ENCODE measurements at regions not wholly inside any gene's neighbourhood (a gene's known extent, or its start where the extent isn't known, plus 50 kb on each side); places are given as distances from the start of the nearest gene placed in this dataset.

DNA sequence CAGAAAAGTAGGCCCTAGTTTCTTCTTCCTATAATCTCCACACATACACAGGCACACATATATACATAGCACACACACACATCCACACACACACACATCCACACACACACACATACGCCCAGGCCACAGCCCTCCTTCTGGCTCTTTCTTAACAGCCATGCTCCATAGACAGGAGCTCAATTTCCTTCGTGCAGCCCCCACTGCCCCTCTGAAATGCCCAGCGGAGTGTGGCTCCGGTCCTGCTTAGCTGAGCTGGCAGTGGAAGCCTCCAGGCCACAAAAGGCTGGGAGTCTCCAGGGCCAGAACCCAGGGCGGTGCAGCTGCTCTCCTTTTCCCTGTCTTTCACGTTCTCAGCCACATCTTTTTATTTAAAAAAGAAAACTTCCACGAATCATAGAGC is 282.9 kb upstream of the IGFBP3 start:
- H3K27me3 ChIP-seq (replicated peaks in 1 of 2; ENCODE audit: control insufficient read depth in 2 of 2, insufficient read depth in 2 of 2, low read length in 1 of 2), result no peaks in the 10 kb centered on the region
- RAD21 ChIA-PET (ENCODE audit: unreplicated experiment), result interaction anchor here (1.0 kb wide), 1 partner anchor 10 kb away, joined by 3 read pairs; no protein-coding TSS in a partner anchor
- no peak for ATAC-seq

DNA sequence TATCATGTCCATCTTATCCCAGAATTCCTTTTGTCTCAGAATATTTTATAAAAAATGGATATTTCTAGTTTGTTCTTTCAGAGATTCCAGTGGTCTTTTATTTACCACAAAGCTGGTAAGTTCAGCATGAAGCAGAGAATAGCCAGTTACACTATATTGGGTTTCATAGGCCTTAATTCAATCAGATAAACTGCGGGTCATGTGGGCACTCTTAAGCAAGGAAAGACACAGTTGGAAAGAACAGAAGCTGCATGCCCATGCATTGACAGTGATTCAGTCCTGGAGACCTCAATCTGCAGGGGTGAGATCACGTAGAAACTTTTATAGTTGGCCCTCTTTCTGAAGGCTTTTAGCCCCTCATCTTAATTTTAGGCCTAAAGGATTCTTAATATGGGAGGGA is 281.3 kb upstream of the IGFBP3 start:
- no peaks in the 10 kb centered on the region for H3K27me3 ChIP-seq (replicated peaks in 1 of 2; ENCODE audit: control insufficient read depth in 2 of 2, insufficient read depth in 2 of 2, low read length in 1 of 2)
- peaks cover 10% of the 10 kb centered on the region for H3K4me1 ChIP-seq (ENCODE audit: control insufficient read depth, insufficient read depth, low read length)
- H3K27ac ChIP-seq (ENCODE audit: control insufficient read depth, insufficient read depth), result no peak overlapping the region
- no peaks in the 10 kb centered on the region for H3K36me3 ChIP-seq (ENCODE audit: control insufficient read depth in 2 of 2, insufficient read depth in 2 of 2, low read length in 1 of 2)
- H3K79me2 ChIP-seq (ENCODE audit: control insufficient read depth, insufficient read depth, low read length), result no peaks in the 10 kb centered on the region
- intact Hi-C loops (cut with micrococcal nuclease; ENCODE audit: unreplicated experiment) (no loop called here), in situ Hi-C loops (cut with MboI) (no loop called here)
- DNase-seq (ENCODE audit: low read depth, low spot score) (no peak), ATAC-seq (no peak), FAIRE-seq (no peak)
- no peak overlapping the region for H2AFZ ChIP-seq (ENCODE audit: control insufficient read depth, low read depth, low read length)
- H3K4me3 ChIP-seq, result no peak overlapping the region
- RAD21 ChIA-PET (ENCODE audit: unreplicated experiment), result interaction anchor here (0.6 kb wide), 1 partner anchor 280 kb away, joined by 3 read pairs; no protein-coding TSS in a partner anchor
- no peaks in the 10 kb centered on the region for H3K9me3 ChIP-seq (replicated peaks; ENCODE audit: control insufficient read depth, insufficient read depth, low read length)
- POLR2A ChIA-PET, result interaction anchor here (1.2 kb wide), 1 partner anchor 14 kb away, joined by 3 read pairs; no protein-coding TSS in a partner anchor
- no TSS peak for BruUV-seq (replicated peaks)
- CTCF ChIA-PET, result no interaction called here
- SMC1A ChIA-PET (ENCODE audit: uncharacterized antibody, unreplicated experiment), result interaction anchor here (0.8 to 1.0 kb wide), 2 partner anchors 51 to 57 kb away, joined by 3 to 4 read pairs; no protein-coding TSS in a partner anchor
- no peak overlapping the region for H3K4me2 ChIP-seq (ENCODE audit: control insufficient read depth, insufficient read depth)
- no peak overlapping the region for H3K9ac ChIP-seq (ENCODE audit: control insufficient read depth, insufficient read depth, low read length)
- no peaks in the 10 kb centered on the region for H4K20me1 ChIP-seq (ENCODE audit: control insufficient read depth, insufficient read depth)
- WGBS (ENCODE audit: insufficient coverage, insufficient replicate concordance, low lambda C conversion rate, missing lambda C conversion rate), result 45% methylated on average over 2 of the region's 2 CpGs
- TF ChIP-seq TAF1 (IDR thresholded peaks at IDR 0.05; ENCODE audit: borderline replicate concordance, low read depth, low read length) (no peak), MTA2 (IDR thresholded peaks at IDR 0.05; ENCODE audit: low read depth) (no peak), SRF (IDR thresholded peaks at IDR 0.05; ENCODE audit: low read depth in 2 of 2, low read length in 2 of 2) (no peak), RB1 (IDR thresholded peaks at IDR 0.05; ENCODE audit: borderline replicate concordance) (no peak), ZBED1 (IDR thresholded peaks at IDR 0.05; ENCODE audit: borderline replicate concordance) (no peak), RAD21 (IDR thresholded peaks at IDR 0.05; ENCODE audit: insufficient read depth, low read depth, low read length) (no peak), ZSCAN29 (IDR thresholded peaks at IDR 0.05) (no peak), CHD1 (IDR thresholded peaks at IDR 0.05; ENCODE audit: low read depth, low read length) (no peak), ATF7 (IDR thresholded peaks at IDR 0.05; ENCODE audit: low read depth) (no peak), CBFB (IDR thresholded peaks at IDR 0.05; ENCODE audit: low read depth) (no peak)
- TF ChIP-seq, protein P1, sequence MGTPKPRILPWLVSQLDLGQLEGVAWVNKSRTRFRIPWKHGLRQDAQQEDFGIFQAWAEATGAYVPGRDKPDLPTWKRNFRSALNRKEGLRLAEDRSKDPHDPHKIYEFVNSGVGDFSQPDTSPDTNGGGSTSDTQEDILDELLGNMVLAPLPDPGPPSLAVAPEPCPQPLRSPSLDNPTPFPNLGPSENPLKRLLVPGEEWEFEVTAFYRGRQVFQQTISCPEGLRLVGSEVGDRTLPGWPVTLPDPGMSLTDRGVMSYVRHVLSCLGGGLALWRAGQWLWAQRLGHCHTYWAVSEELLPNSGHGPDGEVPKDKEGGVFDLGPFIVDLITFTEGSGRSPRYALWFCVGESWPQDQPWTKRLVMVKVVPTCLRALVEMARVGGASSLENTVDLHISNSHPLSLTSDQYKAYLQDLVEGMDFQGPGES (IDR thresholded peaks at IDR 0.05), result no peak
- TF ChIP-seq, protein P2, sequence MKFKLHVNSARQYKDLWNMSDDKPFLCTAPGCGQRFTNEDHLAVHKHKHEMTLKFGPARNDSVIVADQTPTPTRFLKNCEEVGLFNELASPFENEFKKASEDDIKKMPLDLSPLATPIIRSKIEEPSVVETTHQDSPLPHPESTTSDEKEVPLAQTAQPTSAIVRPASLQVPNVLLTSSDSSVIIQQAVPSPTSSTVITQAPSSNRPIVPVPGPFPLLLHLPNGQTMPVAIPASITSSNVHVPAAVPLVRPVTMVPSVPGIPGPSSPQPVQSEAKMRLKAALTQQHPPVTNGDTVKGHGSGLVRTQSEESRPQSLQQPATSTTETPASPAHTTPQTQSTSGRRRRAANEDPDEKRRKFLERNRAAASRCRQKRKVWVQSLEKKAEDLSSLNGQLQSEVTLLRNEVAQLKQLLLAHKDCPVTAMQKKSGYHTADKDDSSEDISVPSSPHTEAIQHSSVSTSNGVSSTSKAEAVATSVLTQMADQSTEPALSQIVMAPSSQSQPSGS (IDR thresholded peaks at IDR 0.05; ENCODE audit: low read length), result no peak

More for the DNA sequence above, 282.9 kb upstream of the IGFBP3 start:
- Histone ChIP-seq H3K9me3 (replicated peaks; ENCODE audit: control insufficient read depth, insufficient read depth, low read length) (no peaks in the 10 kb centered on the region), H3K4me3 (no peak overlapping the region), H4K20me1 (ENCODE audit: control insufficient read depth, insufficient read depth) (no peaks in the 10 kb centered on the region), H3K4me2 (ENCODE audit: control insufficient read depth, insufficient read depth) (no peak overlapping the region), H3K4me1 (ENCODE audit: control insufficient read depth, insufficient read depth, low read length) (peaks cover 10% of the 10 kb centered on the region), H3K9ac (ENCODE audit: control insufficient read depth, insufficient read depth, low read length) (no peak overlapping the region), H2AFZ (ENCODE audit: control insufficient read depth, low read depth, low read length) (no peak overlapping the region), H3K36me3 (ENCODE audit: control insufficient read depth in 2 of 2, insufficient read depth in 2 of 2, low read length in 1 of 2) (no peaks in the 10 kb centered on the region), H3K27ac (ENCODE audit: control insufficient read depth, insufficient read depth) (no peak overlapping the region), H3K79me2 (ENCODE audit: control insufficient read depth, insufficient read depth, low read length) (no peaks in the 10 kb centered on the region)
- intact Hi-C loops (cut with micrococcal nuclease; ENCODE audit: unreplicated experiment), result no loop called here
- no TSS peak for BruUV-seq (replicated peaks)
- in situ Hi-C loops (cut with MboI), result no loop called here
- CTCF ChIA-PET, result no interaction called here
- POLR2A ChIA-PET, result no interaction called here
- WGBS (ENCODE audit: insufficient coverage, insufficient replicate concordance, low lambda C conversion rate, missing lambda C conversion rate), result 40% methylated on average over 7 of the region's 7 CpGs
- SMC1A ChIA-PET (ENCODE audit: uncharacterized antibody, unreplicated experiment), result no interaction called here
- DNase-seq (ENCODE audit: low read depth, low spot score) (no peak), FAIRE-seq (no peak)
- TF ChIP-seq, protein P3, sequence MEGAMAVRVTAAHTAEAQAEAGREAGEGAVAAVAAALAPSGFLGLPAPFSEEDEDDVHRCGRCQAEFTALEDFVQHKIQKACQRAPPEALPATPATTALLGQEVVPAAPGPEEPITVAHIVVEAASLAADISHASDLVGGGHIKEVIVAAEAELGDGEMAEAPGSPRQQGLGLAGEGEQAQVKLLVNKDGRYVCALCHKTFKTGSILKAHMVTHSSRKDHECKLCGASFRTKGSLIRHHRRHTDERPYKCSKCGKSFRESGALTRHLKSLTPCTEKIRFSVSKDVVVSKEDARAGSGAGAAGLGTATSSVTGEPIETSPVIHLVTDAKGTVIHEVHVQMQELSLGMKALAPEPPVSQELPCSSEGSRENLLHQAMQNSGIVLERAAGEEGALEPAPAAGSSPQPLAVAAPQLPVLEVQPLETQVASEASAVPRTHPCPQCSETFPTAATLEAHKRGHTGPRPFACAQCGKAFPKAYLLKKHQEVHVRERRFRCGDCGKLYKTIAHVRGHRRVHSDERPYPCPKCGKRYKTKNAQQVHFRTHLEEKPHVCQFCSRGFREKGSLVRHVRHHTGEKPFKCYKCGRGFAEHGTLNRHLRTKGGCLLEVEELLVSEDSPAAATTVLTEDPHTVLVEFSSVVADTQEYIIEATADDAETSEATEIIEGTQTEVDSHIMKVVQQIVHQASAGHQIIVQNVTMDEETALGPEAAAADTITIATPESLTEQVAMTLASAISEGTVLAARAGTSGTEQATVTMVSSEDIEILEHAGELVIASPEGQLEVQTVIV (IDR thresholded peaks at IDR 0.05; ENCODE audit: borderline replicate concordance, partially characterized antibody), result no peak
- no peak for TF ChIP-seq MTA3 (IDR thresholded peaks at IDR 0.05; ENCODE audit: borderline replicate concordance, low read length)
- no peak for TF ChIP-seq RUNX3 (IDR thresholded peaks at IDR 0.05; ENCODE audit: low read length)
